ENCODE measurements at regions not wholly inside any gene's neighbourhood (a gene's known extent, or its start where the extent isn't known, plus 50 kb on each side); places are given as distances from the start of the nearest gene placed in this dataset.
A peak's percentile ranks its signal among the peaks of the same experiment; 100 is the strongest.

GRCh38 chr20:7285918-7286556 lies 518.6 kb downstream of the BMP2 start:
- Histone ChIP-seq H3K4me3 (no peak overlapping the region), H3K4me1 (ENCODE audit: low read depth) (no peaks in the 10 kb centered on the region), H3K36me3 (ENCODE audit: low read depth) (no peaks in the 10 kb centered on the region), H3K9me3 (no peaks in the 10 kb centered on the region)
- peak; percentile 80 for ATAC-seq
- TF ChIP-seq, protein P1, sequence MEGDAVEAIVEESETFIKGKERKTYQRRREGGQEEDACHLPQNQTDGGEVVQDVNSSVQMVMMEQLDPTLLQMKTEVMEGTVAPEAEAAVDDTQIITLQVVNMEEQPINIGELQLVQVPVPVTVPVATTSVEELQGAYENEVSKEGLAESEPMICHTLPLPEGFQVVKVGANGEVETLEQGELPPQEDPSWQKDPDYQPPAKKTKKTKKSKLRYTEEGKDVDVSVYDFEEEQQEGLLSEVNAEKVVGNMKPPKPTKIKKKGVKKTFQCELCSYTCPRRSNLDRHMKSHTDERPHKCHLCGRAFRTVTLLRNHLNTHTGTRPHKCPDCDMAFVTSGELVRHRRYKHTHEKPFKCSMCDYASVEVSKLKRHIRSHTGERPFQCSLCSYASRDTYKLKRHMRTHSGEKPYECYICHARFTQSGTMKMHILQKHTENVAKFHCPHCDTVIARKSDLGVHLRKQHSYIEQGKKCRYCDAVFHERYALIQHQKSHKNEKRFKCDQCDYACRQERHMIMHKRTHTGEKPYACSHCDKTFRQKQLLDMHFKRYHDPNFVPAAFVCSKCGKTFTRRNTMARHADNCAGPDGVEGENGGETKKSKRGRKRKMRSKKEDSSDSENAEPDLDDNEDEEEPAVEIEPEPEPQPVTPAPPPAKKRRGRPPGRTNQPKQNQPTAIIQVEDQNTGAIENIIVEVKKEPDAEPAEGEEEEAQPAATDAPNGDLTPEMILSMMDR (IDR thresholded peaks at IDR 0.05) = peak; percentile 69
- intact Hi-C loops (cut with DNase I, micrococcal nuclease) = no loop called here
- DNase-seq = peak in 2 of 3 donors; percentile 48 to 85

- ATAC-seq (no peak), DNase-seq (no peak)
- H3K9me3 ChIP-seq = no peaks in the 10 kb centered on the region
- H3K36me3 ChIP-seq (ENCODE audit: low read depth) = no peaks in the 10 kb centered on the region
- H3K4me3 ChIP-seq = no peak overlapping the region
- H3K4me1 ChIP-seq (ENCODE audit: low read depth) = no peaks in the 10 kb centered on the region
- intact Hi-C loops (cut with DNase I, micrococcal nuclease) = no loop called here
- TF ChIP-seq, protein P1 (IDR thresholded peaks at IDR 0.05) = no peak
Measured at GRCh38 chr20:7291323-7291943, 523.9 kb downstream of the BMP2 start.

- ATAC-seq = no peak
- H3K9me3 ChIP-seq = no peaks in the 10 kb centered on the region
- intact Hi-C loops (cut with DNase I, micrococcal nuclease) = no loop called here
Measured at GRCh38 chr20:7291946-7292345, 524.5 kb downstream of the BMP2 start.

DNA sequence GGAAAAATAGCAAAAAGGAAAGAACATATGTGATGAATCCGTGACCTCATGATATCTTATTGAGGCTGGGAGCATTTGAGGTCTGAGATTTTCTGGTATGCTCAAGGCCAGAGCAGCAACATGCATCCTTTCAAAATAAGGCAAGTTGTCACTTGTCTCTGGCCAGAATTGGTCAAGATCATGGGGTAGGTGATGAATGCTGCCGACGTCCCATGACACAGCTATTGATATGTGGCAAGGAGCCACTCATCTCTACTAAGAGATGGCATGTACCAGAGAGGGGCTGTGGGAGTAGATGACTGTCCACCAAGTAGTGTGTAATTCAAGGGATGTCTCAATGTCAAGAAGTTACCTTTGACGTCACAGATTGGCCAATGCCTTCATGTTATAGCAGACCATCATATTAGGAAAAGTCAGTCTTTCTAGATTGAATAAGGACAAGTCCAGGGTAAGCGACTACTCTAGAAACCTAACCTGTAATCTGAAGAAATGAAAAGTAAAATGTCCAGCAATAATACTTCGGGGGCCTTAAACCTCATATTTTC lies 527.4 kb downstream of the BMP2 start:
- ATAC-seq (no peak), DNase-seq (no peak)
- Histone ChIP-seq H3K9me3 (no peaks in the 10 kb centered on the region), H3K36me3 (ENCODE audit: low read depth) (no peaks in the 10 kb centered on the region), H3K4me1 (ENCODE audit: low read depth) (no peaks in the 10 kb centered on the region), H3K4me3 (no peak overlapping the region)
- TF ChIP-seq, protein P1 (IDR thresholded peaks at IDR 0.05) = no peak
- intact Hi-C loops (cut with DNase I, micrococcal nuclease) = no loop called here

More at GRCh38 chr20:7291946-7292345, 524.5 kb downstream of the BMP2 start:
- no peak for DNase-seq
- H3K36me3 ChIP-seq (ENCODE audit: low read depth) = no peaks in the 10 kb centered on the region
- TF ChIP-seq, protein P1 (IDR thresholded peaks at IDR 0.05) = no peak
- H3K4me3 ChIP-seq = no peak overlapping the region
- no peaks in the 10 kb centered on the region for H3K4me1 ChIP-seq (ENCODE audit: low read depth)

DNA sequence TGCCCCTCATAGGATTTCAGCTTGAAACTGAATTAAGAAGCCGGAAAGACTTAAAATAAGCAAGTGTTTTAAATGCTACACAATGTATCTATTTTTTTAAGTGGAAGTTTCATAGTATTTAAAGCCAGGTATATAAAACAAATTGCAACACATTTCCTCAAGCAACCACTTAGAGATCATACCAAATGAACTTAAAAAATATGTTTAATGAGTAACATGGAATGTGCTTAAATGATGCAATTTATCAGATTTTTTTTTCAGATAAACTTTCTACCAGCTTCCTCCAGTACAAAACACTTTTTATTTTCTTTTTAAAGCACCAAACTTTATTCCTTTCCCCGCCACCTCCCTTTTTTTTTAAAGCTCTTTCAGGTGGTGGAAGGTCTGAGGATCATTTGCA lies 534.3 kb downstream of the BMP2 start:
- TF ChIP-seq, protein P1 (IDR thresholded peaks at IDR 0.05) = no peak
- ATAC-seq (no peak), DNase-seq (no peak)
- H3K4me3 ChIP-seq = no peak overlapping the region
- H3K9me3 ChIP-seq = no peaks in the 10 kb centered on the region
- intact Hi-C loops (cut with DNase I, micrococcal nuclease) = no loop called here
- H3K36me3 ChIP-seq (ENCODE audit: low read depth) = no peaks in the 10 kb centered on the region
- no peaks in the 10 kb centered on the region for H3K4me1 ChIP-seq (ENCODE audit: low read depth)
